HG03457 (cell line): ENCODE measurements at regions not wholly inside any gene's neighbourhood (a gene's known extent, or its start where the extent isn't known, plus 50 kb on each side); places are given as distances from the start of the nearest gene placed in this dataset.
"Not testable (repeated sequence)": the region's sequence is repeated elsewhere in the genome, so short reads cannot be mapped to it uniquely, and the experiment has no call there.

ENCODE experiments used
- ATAC-seq: cut with Tn5 transposase; IDR thresholded peaks from one replicate; pipeline ENCODE4 v1.9.1; 2021; ENCODE audit warnings: moderate number of reproducible peaks; ENCODE audit not compliant: unreplicated experiment

DNA sequence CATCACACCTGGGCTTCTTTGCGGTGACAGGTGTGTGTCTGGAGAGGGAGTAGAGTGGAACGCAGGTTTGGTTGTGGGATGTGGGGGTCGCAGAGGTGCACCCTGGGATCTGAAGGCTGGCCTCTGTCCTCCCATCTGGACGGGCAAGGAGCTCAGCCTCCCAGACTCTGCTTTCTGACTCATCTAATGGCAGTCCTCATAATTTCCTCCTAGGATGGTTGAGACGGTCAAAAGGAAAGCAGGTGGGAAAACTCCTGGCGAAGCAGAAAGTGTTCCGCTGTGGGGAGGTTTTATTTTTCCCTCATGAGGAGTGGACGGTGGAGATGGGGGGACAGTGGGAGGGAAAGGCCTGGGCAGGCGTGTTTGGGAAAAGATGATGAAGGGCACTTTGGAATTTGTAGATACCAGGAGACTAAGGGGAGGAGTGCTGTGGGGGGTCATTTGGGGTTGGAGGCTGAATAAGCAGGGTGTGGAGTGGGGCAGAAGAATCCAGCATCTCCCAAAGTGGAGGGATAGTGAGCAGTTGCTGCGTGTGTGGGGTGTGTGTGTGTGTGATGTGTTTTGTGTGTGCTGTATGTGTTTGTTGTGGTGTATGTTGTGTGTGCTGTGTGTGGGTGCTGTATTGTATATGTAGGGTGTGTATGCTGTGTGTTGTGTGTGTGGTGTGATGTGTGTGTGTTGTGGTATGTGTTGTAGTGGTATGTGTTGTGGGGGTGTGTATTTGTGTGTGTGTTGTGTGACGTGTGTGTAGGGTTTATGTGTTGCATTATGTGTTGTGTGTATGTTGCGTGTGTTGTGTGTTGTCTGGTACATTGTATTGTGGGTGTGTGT is 97.2 kb upstream of the PODXL start:
- ATAC-seq, result no peak

GRCh38 chr7:131652934-131653333 is 96.5 kb upstream of the PODXL start:
- ATAC-seq, result no peak

DNA sequence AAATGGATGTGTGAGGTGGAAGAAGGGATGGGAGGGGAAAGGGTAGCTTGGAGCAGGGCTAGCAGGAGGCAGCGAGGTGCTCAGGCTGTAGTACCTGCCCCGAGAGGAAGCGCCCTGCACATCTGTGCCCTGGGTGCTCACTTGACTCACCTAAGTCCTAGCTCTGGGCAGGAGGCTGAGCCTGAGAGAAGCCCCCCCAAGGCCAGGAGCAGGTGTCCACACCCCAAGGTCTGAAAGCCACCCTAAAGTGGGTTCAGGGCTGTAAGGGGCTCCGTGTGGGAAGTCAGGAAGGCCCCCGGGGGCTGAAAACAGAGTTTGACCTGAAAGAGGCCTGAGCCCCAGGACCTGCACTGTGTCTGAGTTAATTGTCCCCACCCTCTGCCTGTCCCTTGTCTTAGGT is 95.8 kb upstream of the PODXL start:
- ATAC-seq, result no peak

GRCh38 chr7:131649879-131650278 is 93.5 kb upstream of the PODXL start:
- ATAC-seq, result no peak

DNA sequence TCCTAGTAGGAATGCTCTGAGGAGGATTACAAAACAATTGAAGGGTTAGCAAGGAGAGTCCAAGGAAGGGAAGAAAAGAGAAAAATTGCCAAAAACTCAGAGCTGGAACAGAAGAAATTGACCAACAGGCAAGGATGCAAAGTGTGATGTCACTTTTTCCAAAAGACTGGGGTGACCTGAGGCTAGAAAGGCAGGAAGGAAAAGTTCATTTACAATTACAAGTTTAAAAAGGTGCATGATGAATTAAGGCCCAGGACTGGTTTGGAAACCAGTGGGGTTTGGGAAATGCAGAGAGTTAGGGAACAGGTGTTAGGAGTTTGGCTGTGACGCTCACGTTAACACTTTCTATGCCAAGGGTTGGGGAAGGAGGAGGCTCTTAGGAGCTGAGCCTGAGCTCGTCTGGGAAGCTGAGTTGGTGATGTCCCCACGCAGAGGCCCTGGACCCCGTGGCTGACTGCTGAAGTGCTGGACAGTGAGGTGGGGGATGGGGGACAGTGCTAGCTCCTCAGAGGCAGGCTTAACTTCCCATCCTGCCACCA is 92.6 kb upstream of the PODXL start:
- no peak for ATAC-seq

- no peak for ATAC-seq
Observed at GRCh38 chr7:131648491-131648890, 92.1 kb upstream of the PODXL start.

GRCh38 chr7:131646203-131646602 is 89.8 kb upstream of the PODXL start:
- ATAC-seq, result no peak

DNA sequence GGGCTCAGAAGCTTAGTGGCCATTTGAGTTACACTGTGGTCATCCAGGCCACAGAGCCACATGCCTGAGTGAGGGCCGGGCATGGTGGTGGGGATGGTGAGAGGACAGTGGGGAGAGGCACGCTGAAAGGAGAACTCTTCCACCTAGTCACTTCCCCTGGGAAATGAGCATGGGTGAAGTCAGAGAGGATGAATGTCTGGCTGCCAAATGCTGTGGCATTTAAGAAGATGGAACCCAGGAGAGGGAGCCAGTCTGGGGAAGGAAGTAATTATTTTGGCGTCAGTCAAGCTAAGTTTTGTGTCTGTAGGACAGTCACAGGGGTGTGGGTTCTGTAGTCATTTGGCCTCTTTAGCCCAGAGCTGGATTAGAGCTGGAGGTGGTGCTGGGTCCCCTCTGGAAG is 86.0 kb upstream of the PODXL start:
- ATAC-seq, result no peak

DNA sequence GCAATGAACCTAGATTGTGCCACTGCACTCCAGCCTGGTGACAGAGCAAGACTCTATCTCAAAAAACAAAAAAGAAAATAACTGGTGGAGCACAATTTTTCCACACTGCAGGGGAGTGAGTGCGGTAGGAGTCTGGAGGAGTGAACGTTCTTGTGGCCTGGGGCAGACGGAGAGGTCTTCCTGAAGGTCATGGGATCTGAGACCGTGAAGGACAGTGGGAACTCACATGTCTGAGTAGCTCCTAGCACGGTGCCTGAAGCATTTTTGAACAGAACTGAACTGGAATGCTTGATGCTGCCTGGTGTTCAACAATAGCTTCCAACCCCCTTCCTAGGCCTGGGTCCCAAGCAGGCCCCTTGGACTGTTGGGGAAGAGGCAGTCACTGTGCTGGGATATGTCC is 84.3 kb upstream of the PODXL start:
- no peak for ATAC-seq

DNA sequence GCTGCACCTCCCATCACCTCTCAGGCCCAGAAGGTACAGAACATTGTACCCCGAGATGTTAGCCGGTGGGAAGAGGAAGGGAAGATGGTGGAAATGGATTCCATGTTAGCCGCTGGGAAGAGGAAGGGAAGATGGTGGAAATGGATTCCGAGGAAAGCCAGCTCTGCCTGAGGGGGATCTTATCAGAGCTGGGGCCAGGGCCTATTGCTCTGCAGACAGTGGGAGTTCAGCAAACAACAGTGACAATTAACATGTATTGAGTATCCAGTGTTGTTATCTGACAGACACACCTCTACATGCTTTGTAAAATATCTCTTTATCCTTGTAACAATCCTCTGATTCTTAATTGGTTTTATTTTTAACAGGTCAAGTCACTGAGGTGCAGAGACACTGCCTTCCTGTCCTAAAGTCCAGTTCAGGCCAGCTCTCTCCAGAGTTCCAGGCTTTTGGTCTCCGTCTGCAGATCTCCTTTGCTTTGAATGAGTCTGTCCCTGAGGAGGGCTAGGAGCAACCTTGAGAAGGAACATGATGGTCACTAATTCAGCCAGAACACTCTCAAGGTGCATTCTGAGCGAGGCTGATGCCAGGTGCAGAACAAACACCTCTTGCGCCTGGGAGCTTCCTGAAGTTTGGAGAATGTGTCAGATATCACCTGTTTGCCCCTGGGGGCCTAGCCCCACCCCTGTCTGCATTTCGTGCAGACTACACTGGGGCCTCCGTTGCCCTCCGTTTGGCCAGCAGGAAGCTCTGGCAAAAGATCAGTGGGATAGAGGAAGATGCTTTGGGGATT is 82.4 kb upstream of the PODXL start:
- ATAC-seq, result no peak

DNA sequence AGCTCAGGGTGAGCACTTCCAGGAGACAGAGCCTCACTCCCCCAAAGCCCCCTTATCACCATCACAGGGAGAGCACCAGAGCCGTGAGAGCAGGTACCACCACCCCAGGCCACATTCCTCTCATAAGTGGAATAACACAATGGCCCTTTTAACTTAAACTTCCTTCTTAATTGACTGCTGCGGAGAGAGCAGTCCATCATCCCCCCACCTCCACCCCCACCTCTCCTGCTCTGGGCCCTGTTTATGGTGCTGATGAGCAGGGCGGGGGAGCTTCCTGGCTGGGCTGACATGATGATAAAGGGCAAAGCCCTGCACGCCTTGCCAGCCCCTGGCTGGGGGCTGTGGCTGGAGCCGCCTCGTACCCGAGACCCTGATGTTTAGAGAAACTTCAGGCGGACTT is 81.4 kb upstream of the PODXL start:
- ATAC-seq, result no peak

DNA sequence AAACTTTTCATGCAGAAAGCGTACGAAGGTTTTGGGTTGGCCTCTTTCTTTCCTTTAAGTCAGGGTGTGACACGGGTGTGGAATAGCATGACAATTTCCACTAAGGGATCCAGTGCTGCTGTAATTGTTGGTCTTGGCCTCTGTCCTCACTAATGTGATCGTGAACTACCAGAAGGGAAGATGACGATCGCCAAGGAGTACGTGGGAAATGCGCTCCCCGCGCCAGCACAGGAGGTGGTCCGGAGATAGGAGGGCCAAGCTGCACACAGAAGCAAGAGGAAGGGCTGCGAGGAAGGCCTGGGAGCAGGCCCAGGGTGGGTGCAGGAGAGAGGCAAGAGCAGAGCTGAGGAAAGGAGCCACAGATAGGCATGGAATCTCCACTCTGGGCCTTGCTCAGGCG is 79.7 kb upstream of the PODXL start:
- no peak for ATAC-seq

- not testable (repeated sequence) for ATAC-seq
Observed at GRCh38 chr7:131634197-131634596, 77.8 kb upstream of the PODXL start.

DNA sequence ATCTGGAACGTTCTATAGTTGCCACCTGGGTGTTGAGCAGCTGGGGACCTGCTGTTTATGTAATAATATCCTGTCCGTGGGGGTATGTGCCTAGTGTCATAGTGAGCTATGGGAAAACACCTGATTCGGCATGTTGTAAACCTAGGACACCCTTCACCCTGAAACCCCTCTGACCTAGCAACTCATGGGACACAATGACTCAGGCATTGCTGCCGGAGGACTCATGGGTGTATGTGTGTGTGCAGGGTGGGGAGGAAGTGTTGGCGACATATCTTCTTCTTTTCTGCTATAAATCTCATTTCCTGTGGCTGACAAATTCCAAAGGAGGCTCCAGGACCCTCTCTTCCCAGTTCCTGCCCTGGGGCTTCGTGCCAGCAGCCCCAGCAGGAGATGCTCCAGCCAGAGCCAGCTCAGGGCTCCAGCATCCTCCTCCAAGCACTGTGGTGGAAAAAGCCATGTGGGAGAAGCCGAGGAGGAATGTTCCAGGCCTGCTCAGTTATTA is 77.0 kb upstream of the PODXL start:
- ATAC-seq, result no peak

DNA sequence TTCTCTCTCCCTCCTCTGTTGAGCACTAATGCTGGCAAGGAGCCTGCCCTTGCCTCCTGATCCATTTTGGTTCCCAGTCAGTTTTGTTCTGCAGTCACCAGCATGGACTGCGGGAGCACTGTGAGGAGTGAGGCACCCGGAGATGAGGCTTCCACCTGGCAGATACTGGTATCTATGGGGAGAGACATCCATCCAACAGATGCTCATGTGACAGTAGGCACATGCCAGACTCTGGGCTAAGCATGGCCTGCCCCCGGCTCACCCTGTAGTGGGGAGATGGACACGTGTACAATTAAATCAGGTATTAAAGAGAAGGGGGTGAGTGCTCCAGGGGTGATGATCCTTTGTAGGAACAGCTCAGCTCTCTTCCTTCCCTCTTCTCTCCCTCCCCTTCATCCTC is 74.0 kb upstream of the PODXL start:
- ATAC-seq, result no peak

GRCh38 chr7:131629217-131629882 is 72.9 kb upstream of the PODXL start:
- no peak for ATAC-seq

- no peak for ATAC-seq
Observed at GRCh38 chr7:131628634-131629033, 72.2 kb upstream of the PODXL start.

GRCh38 chr7:131627735-131628190 is 71.3 kb upstream of the PODXL start:
- ATAC-seq, result no peak

DNA sequence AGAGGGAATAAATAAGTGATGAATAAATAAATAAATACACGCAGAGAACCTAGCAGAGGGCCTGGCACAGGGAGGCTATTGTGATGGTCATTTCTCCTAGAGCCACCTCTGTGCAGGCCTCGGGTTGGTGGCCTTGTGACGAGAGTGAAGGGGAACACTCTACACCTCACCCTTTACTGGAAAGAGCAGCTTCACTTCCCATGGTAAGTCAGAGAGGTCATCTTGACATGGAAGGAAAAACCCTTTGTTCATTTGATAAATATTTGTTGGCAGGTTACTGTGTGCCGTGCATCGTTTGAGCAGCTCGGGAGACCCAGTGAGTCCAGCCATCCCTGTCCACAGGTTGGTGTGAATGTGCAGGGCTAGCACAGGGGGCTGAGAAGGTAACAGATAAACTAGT is 70.2 kb upstream of the PODXL start:
- no peak for ATAC-seq

DNA sequence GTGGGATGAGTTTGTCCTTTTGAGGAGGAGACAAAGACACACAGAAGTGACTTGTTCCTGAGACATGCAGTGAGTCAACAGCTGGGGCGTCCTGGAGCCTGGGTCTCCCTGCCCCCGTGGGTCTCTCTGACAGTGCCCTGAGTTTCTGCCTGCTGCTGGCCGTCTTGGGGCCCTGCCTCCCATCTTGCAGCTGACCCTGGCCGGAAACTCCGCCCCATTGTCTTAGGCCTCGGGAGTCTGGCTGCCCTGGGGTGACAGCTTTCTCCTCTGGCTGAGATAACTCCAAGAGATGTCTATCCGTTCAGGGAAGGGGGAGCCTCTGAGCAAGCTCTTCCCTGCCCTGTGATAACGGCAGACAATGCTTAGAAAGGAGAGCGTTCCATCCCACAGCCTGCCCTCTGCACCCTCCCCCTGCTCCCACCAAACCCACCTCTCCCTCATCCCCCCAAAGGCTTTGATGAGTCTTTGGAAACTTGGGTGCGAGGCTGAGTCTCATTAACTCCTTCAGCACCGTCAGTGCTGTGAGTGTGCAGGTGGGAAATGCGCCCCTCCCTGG is 69.5 kb upstream of the PODXL start:
- no peak for ATAC-seq

DNA sequence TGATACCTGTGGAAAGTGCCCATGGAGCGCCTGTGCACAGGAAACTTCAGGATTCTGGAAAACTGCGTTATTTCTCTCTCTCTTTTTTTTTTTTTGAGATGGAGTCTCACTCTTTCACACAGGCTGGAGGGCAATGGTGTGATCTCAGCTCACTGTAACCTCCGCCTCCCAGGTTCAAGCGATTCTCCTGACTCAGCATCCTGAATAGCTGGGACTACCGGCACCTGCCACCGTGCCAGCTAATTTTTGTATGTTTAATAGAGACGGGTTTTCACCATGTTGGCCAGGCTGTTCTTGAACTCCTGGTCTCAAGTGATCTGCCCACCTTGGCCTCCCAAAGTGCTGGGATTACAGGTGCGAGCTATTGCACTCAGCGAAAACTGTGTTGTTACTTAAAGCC is 68.9 kb upstream of the PODXL start:
- ATAC-seq, result not testable (repeated sequence)
